ENCODE measurements at regions not wholly inside any gene's neighbourhood (a gene's known extent, or its start where the extent isn't known, plus 50 kb on each side); places are given as distances from the start of the nearest gene placed in this dataset.
"Not testable (repeated sequence)": the region's sequence is repeated elsewhere in the genome, so short reads cannot be mapped to it uniquely, and the experiment has no call there.

DNA sequence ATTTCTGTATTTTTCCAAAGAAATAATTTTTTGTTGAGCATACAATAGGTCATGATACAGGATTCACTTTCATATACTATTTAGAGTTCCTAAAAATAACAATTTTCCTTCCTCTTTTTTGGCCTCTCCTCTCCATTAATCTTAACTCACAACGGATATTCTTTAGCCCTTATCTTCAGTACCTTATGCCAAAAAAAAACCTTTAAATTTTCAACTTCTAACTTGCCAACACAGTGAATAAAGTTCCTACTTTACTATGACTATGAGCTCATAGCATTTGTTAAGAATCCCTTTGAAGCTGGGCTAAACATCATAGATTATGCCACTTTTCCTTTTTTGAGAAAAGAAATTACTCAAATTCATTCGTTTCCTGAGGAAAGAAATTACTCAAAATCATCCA is 1095.5 kb downstream of the EPHA3 start:
- TF ChIP-seq, protein P1, sequence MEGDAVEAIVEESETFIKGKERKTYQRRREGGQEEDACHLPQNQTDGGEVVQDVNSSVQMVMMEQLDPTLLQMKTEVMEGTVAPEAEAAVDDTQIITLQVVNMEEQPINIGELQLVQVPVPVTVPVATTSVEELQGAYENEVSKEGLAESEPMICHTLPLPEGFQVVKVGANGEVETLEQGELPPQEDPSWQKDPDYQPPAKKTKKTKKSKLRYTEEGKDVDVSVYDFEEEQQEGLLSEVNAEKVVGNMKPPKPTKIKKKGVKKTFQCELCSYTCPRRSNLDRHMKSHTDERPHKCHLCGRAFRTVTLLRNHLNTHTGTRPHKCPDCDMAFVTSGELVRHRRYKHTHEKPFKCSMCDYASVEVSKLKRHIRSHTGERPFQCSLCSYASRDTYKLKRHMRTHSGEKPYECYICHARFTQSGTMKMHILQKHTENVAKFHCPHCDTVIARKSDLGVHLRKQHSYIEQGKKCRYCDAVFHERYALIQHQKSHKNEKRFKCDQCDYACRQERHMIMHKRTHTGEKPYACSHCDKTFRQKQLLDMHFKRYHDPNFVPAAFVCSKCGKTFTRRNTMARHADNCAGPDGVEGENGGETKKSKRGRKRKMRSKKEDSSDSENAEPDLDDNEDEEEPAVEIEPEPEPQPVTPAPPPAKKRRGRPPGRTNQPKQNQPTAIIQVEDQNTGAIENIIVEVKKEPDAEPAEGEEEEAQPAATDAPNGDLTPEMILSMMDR (IDR thresholded peaks at IDR 0.05) = not testable (repeated sequence)
- TF ChIP-seq POLR2A (IDR thresholded peaks at IDR 0.05) = not testable (repeated sequence)
